ENCODE measurements at regions not wholly inside any gene's neighbourhood (a gene's known extent, or its start where the extent isn't known, plus 50 kb on each side); places are given as distances from the start of the nearest gene placed in this dataset.

GRCh38 chr18:22543769-22544168 lies 126.1 kb upstream of the CTAGE1 start:
- Histone ChIP-seq H3K9me2 (replicated peaks; ENCODE audit: control insufficient read depth, low read length) (no peaks in the 10 kb centered on the region), H3K79me2 (ENCODE audit: control insufficient read depth, low read length) (no peaks in the 10 kb centered on the region), H3K27ac (ENCODE audit: low read depth, low read length) (no peak overlapping the region), H3K4me1 (ENCODE audit: control insufficient read depth, low read length) (no peaks in the 10 kb centered on the region), H3K4me2 (ENCODE audit: low read length) (no peak overlapping the region), H3K4me3 (ENCODE audit: low read length) (no peak overlapping the region), H3K36me3 (ENCODE audit: control insufficient read depth, low read length) (no peaks in the 10 kb centered on the region), H3K9me3 (ENCODE audit: control insufficient read depth, insufficient read depth, low read length) (no peaks in the 10 kb centered on the region), H3F3A (ENCODE audit: control insufficient read depth, insufficient read depth) (no peaks in the 10 kb centered on the region), H3K27me3 (ENCODE audit: control insufficient read depth, low read length) (no peaks in the 10 kb centered on the region), H4K20me1 (ENCODE audit: control insufficient read depth, insufficient read depth, low read depth, low read length) (no peaks in the 10 kb centered on the region)
- no peak for TF ChIP-seq EZH2phosphoT487 (IDR thresholded peaks at IDR 0.05; ENCODE audit: borderline replicate concordance, low read length)
- no peak for TF ChIP-seq CTCF (IDR thresholded peaks at IDR 0.05; ENCODE audit: low read depth, low read length, poor library complexity, severe bottlenecking)

GRCh38 chr18:22544626-22545025 lies 126.9 kb upstream of the CTAGE1 start:
- Histone ChIP-seq H4K20me1 (ENCODE audit: control insufficient read depth, insufficient read depth, low read depth, low read length) (no peaks in the 10 kb centered on the region), H3K27ac (ENCODE audit: low read depth, low read length) (no peak overlapping the region), H3K9me2 (replicated peaks; ENCODE audit: control insufficient read depth, low read length) (no peaks in the 10 kb centered on the region), H3F3A (ENCODE audit: control insufficient read depth, insufficient read depth) (no peaks in the 10 kb centered on the region), H3K4me2 (ENCODE audit: low read length) (no peak overlapping the region), H3K36me3 (ENCODE audit: control insufficient read depth, low read length) (no peaks in the 10 kb centered on the region), H3K9me3 (ENCODE audit: control insufficient read depth, insufficient read depth, low read length) (no peaks in the 10 kb centered on the region), H3K79me2 (ENCODE audit: control insufficient read depth, low read length) (no peaks in the 10 kb centered on the region), H3K27me3 (ENCODE audit: control insufficient read depth, low read length) (no peaks in the 10 kb centered on the region), H3K4me1 (ENCODE audit: control insufficient read depth, low read length) (no peaks in the 10 kb centered on the region), H3K4me3 (ENCODE audit: low read length) (no peak overlapping the region)
- TF ChIP-seq EZH2phosphoT487 (IDR thresholded peaks at IDR 0.05; ENCODE audit: borderline replicate concordance, low read length), result no peak
- no peak for TF ChIP-seq CTCF (IDR thresholded peaks at IDR 0.05; ENCODE audit: low read depth, low read length, poor library complexity, severe bottlenecking)

GRCh38 chr18:22545066-22545760 lies 127.5 kb upstream of the CTAGE1 start:
- Histone ChIP-seq H3K4me1 (ENCODE audit: control insufficient read depth, low read length) (no peaks in the 10 kb centered on the region), H4K20me1 (ENCODE audit: control insufficient read depth, insufficient read depth, low read depth, low read length) (no peaks in the 10 kb centered on the region), H3F3A (ENCODE audit: control insufficient read depth, insufficient read depth) (no peaks in the 10 kb centered on the region), H3K79me2 (ENCODE audit: control insufficient read depth, low read length) (no peaks in the 10 kb centered on the region), H3K4me3 (ENCODE audit: low read length) (no peak overlapping the region), H3K9me2 (replicated peaks; ENCODE audit: control insufficient read depth, low read length) (no peaks in the 10 kb centered on the region), H3K9me3 (ENCODE audit: control insufficient read depth, insufficient read depth, low read length) (no peaks in the 10 kb centered on the region), H3K4me2 (ENCODE audit: low read length) (no peak overlapping the region), H3K36me3 (ENCODE audit: control insufficient read depth, low read length) (no peaks in the 10 kb centered on the region), H3K27me3 (ENCODE audit: control insufficient read depth, low read length) (no peaks in the 10 kb centered on the region), H3K27ac (ENCODE audit: low read depth, low read length) (no peak overlapping the region)
- no peak for TF ChIP-seq CTCF (IDR thresholded peaks at IDR 0.05; ENCODE audit: low read depth, low read length, poor library complexity, severe bottlenecking)
- no peak for TF ChIP-seq EZH2phosphoT487 (IDR thresholded peaks at IDR 0.05; ENCODE audit: borderline replicate concordance, low read length)

All from DOHH2 (cell line).